Hippocampal formation (tissue), 2 donors: ENCODE measurements at regions not wholly inside any gene's neighbourhood (a gene's known extent, or its start where the extent isn't known, plus 50 kb on each side); places are given as distances from the start of the nearest gene placed in this dataset.
"Not testable (repeated sequence)": the region's sequence is repeated elsewhere in the genome, so short reads cannot be mapped to it uniquely, and the experiment has no call there.

Experiments used
- DNase-seq, 2 donors: peaks; one replicate each; lab custom pipeline; 2025; lab: John Stamatoyannopoulos, UW

DNA sequence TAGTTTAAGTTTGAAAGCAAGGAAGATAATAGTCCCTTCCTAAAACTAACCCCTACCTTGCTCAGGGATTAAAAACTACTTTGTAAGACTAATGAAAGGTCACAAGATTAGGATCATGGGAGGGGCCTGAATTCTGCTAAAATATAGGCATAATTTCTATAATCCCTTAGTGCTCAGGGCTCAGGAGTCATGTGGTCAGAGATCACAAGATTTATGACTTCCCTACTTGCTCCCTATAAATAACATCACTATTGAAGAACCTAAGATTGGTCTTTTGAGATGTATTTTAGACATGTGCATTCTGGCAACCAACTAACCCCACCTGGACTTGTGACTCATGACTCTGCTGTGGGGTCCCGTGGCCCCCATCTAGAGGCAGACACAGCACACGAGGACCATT, 81.1 kb downstream of the STMND1 start:
- DNase-seq = no peak

DNA sequence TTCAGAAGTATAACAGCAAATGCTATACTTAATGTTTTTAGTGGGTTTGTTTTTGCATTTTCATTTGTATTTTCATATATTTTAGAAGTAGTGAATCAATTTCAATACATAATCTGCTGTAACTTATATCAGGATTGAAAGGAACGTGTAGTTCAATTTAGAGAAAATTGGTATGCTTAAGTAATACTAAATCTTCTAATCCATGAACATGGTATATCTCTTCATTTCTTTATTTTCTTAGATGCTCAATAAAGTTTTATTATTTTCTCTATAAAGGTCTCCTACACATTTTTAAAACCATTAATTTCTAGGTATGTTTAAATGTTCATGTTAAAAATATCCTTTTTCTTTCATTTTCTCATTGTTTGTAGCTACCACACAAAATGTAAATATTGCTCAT, 85.1 kb downstream of the STMND1 start:
- no peak for DNase-seq

DNA sequence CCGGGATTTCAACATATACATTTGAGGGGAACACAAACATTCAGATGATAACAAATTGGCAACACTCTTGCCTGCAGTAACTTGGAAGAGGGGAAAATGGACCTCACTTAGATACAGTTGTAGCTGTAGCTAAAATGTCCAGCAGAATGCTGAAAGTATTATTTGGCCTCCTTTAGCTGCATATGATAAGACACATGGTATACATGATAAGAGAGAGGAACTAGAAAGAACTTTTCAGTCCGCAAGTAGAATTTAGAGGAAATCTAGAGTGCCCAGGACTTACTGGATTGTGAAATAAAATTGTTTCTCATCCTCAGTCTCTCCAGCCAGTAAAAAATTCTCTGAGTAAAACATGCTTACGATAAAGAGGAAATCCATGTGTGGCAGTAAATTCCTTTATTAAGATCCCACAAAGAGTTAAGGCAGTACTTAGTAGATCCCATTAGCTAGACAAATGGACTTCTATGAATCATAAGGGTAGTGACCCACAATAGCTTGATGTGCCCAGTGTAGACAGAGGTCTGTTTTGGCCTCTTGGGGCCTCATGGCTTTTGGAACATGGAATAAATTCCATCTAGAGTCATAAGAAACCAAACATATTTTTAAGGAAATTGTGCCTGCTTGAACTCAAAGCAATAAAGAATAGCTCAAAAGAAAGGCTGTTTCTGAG, 87.9 kb upstream of the RBM24 start:
- DNase-seq = no peak

DNA sequence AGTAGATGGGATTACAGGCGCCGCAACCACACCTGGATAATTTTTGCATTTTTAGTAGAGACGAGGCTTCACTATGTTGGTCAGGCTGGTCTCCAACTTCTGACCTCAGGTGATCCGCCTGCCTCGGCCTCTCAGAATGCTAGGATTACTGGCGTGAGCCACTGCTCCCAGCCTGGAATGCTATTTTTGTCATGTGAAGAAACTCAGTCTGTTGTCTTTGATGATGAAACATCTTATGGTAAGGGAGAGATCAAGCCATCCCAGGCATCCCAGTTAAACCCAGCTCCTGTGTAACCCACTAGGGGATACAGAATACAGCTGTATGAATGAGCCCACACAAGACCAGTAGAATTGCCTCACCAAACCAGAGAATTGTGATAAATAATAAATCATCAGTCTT, 83.6 kb upstream of the RBM24 start:
- DNase-seq = no peak

DNA sequence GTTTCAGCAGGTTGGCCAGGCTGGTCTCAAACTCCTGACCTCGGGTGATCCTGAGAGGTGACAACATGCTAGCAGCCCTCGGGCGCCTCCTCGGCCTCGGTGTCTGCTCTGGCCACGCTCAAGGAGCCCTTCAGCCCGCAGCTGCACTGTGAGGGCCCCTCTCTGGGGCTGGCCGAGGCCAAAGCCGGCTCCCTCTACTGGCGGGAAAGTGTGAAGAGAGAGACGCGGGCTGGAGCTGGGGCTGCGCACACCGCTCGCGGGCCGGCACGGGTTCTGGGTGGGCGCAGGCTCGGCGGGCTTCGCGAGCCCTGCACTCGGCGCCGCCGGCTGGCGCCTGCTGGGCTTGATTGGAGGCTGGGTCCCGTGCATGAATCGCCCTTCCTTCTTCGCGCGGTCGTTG, 80.8 kb upstream of the RBM24 start:
- no peak for DNase-seq

DNA sequence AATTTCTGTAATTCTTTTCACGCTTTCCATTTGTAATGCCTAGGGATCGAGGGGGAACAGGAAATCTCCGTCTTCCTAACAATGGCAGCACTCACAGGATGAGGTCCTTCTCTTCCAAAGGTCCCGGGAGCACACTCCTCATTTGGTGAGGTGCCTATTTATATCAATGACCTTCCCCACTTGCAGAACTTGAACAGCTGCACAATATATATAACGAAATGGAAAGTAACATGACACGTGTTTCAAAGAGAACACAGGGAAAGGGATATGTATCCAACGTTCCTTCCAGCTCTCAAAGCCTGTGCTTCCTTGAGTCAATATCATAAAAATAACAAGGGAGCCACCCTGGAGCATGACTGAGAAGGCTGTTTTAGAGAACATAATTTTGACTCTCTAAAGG, 78.6 kb upstream of the RBM24 start:
- DNase-seq = no peak

DNA sequence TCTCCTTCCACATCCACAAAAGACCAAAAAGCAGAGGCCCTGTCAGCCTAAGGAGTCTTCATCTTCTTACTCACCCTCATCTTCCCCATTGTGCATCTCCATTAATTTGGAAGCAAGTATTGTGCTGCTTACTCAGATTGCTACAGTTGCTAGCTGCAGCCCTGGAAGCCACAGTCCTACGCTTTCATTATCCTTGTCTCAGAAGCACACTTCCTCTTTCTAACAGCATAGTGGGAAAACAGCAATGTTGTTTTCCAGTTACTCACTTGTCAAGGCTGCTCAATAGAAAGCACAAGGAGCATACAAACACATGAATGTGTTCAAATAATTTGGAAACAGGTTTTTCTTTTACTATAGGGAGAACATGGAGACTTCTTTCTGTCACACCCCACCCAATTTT, 76.6 kb upstream of the RBM24 start:
- DNase-seq = no peak

DNA sequence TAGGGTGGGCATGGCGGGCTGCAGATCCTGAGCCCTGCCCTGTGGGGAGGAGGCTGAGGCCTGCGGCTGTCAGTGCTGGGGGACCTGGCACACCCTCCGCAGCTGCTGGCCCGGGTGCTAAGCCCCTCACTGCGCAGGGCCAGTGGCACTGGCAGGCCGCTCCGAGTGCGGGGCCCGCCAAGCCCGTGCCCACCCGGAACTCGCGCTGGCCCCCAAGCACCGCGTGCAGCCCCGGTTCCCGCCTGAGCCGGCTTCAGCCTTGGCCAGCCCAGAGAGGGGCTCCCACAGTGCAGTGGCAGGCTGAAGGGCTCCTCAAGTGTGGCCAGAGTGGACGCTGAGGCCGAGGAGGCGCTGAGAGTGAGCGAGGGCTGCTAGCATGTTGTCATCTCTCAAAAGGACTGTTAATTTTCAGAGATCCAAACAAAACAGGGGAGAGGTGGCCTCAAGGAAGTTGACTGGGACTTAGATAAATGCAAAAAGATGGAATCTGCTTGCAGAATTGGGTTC, 74.5 kb upstream of the RBM24 start:
- DNase-seq = no peak

DNA sequence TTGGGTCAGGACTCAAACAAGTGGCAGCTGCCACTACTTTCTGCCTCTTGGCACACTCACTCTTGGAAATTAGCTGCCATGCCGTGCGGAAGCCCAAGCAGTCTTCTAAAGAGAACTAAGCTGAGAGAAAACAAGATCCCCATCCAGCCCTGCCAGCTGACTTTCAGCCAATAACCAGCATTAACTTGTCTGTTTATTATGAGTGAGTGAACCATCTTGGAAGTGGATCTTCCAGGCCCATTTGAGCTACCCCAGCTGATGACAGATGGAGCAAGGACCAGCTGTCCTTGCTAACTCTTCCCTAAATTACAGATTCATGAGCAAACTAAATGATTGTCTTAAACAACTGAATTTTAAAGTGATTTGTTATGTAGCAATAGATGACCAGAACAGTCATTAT, 73.9 kb upstream of the RBM24 start:
- DNase-seq = no peak

DNA sequence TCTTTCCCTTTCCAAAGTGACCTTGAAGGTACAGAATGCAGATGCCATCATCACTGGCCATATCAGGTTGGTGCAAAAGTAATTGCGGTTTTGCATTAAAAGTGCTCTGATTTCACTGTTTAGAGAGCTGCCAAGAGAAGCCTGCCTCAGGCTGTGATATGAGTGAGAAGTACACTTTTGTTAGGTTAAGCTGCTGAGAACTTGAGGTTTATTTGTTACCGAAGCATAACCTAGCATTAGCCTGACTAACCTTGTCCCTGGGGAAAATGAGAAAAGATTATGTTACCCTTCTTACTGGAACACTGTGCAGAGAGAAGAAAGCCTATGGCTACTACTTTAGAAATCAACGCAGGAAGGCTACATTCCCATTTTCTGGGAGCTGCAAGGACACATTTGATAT, 70.5 kb upstream of the RBM24 start:
- DNase-seq = no peak

DNA sequence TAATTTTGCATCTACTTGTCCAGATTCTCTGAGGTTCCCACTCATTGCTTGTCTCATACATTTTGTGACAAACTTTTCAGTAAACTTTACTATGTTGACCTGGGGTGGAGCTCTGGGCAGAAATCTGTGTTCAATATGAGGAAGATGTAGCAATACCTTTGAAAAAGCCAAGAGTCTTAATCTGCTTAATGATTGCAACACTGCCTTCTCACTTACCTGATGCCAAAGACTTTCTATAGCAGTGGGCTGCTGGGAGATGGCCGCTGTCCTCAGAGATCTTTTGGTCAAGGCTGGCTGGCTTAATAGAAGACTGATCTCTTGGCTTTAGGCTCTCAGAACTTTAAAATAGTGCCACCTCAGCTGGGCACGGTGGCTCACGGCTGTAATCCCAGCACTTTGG, 70.1 kb upstream of the RBM24 start:
- DNase-seq = no peak

DNA sequence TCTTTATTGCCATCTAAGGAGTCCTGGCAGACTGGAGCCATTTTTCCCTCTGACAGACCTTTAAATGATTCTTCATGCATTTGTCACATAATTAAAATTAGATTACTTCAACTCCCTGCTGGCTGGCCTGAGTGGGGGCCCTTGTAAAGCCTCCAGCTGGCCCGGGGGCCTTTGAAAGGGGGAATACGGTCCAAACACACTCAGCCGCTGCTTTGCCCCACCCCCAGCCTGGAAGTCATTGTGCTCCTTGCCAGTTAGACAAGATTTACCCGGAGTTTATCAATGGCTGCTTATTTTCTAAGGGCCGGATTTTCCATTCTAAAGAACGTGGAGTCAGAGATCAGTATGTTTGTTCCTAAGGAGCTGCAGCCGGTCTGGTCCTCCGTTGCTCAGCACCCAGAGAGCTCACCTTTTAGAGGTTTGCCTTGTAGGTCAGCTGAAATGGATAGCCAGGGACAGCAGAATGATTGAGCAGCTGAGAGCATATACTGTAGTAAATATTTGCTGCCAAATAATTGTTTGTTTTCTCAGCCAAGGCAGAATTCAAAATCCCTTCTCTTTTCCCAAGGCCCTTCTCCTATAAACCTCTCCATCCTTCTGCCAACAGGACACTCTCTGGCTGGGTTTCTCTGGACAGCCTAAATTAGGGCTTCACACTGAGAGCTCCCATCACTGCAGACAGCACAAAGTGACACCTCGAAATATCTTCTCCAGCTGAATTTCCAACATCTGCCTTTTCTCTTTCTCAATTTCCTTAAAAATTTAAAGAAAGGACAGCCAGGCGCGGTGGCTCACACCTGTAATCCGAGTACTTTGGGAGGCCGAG, 68.4 kb upstream of the RBM24 start:
- DNase-seq = peak in 1 of 2 donors; percentile 2

DNA sequence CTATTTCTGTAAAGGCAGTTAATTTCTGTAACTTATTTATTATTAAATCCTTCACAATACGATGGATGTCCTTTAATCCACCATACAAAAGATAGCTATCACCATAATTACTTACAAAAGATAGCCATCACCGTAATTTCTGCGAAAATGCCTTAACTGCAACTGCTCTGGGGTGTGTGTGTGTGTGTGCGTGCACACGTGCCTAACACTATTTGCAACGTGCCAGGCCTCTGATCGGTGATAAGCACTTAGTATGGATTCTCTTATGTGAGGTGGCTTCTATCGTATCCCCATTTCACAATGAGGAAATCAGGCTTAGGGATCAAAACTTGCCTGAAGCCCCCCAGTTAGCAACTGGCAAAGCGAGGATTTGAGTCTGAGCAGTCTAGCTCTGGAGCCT, 67.1 kb upstream of the RBM24 start:
- DNase-seq = no peak

DNA sequence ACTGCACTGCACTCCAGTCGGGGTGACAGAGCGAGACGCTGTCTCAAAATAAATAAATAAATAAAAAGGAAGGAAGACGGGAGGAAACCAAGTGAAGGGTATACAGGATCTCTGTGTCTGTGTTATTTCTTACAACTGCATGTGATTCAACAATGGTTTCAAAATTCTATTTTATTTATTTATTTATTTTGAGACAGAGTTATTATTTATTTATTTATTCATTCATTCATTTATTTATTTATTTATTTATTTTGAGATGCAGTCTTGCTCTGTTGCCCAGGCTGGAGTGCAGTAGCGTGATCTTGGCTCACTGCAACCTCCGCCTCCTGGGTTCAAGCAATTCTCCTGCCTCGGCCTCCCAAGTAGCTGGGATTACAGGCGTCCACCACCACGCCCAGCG, 64.2 kb upstream of the RBM24 start:
- DNase-seq = not testable (repeated sequence)

DNA sequence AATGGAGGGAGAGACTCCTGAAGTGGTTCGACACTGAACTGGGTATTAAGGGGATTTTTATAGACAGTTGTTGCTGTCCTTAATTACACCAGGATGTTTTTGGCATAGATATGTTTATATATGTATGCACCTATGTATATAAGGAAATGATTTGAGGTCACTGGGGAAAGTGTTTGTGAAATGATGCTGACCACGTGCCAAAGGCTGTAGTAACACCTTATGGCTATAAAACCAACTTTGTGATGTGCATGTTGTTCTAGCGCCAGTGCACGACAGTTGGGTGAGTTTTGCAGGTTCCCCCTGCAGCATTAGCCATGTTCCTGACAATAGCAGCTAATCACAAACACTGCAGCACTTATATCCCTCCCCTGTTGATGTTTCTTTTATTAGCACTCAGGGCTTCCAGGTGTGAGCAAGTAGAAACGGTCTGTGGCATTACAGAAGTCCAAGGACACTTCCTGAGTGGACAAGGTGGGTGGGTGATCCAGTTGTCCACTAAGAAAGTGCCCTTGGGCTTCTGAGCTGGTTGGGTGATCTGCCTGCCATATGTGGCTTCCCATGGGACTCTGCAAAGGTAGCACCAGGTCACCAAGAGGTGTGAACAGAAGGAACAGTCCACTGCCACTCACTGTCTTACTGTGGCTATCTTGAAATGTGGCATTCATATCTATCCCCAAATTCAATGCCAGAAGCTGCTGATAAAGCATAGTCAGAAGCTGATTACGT, 63.0 kb upstream of the RBM24 start:
- DNase-seq = no peak

DNA sequence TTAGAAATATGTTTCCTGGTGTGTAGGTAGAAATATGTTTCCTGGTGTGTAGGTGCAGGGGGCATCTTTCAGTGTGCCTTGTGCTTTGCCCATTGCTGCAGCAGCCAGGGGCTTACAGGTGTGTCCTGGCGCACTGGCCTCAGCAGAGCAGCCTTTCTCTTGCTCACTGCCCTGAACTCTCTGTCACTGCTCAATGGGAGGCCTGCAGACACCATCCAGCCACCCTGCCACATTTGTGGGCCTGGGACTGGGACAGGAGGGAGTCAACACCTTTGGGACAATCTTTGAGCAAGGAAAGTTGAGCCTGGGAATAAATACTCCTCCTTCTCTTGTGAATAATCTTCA, 62.4 kb upstream of the RBM24 start:
- DNase-seq = no peak

DNA sequence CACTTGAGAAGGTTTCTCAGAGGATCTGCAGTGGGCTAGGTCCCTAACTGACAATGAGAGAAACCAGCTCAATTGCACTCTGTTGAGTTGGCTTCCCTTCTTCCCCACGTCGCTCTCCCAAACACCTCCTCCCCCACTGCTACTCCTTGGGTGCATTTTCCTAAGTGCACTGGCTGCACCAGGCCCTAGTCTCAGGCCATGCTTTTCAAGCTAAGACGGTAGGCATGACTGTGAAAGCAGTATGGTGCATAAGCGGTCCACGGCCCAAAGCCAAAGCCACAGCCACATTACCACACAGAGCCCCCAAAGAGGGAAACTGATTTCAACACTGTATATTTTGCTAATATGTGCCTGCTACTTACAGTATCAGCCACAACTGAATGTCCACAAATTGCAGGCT, 62.1 kb upstream of the RBM24 start:
- DNase-seq = no peak

DNA sequence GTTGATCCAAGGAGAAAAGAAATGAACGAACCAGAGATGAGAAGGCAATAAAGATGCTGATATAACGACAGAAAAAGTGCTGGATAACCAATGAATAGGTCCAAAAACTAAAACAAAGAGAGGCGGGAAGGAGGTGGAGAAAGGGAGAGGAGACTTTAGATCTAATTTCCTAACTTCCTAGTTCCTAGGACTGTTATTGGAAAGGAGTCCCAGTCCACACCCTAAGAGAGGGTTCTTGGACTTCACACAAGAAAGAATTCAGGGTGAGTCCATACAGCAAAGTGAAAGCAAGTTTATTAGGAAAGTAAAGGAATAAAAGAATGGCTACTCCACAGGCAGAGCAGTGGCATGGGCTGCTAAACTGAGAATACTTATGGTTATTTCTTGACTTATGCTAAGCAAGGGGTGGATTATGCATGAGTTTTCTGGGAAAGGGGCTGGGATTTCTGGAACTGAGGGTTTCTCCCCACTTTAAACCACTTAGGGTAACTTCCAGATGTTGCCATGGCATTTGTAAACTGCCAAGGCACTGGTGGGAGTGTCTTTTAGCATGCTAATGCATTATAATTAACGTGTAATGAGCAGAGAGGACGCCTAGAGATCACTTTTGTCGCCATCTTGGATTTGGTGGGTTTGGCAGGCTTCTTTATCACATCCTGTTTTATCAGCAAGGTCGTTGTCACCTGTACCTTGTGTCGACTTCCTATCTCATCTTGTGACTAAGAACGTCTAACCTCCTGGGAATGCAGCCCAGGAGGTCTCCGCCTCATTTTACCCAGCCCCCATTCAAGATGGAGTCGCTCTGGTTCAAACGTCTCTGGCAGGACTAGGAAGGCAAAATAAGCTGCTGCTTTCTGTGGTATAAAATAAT, 60.9 kb upstream of the RBM24 start:
- no peak for DNase-seq

DNA sequence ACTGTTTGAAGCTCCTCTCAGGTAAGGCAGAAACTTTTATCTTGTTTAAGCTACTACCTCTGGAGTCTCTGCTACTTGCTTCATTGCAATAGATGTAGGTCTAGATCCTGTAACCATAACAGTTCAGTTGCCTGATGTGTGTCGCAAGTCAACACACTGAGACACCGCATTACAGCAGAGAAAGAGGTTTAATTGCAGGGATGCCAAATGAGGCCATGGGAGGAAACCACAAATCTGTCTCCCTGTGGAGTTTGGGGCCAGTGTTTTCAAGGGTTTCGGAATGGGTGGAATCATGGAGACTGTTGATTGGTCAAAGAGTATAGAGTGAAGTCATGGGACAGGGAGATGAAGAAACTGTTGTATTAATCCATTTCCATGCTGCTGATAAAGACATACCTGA, 57.1 kb upstream of the RBM24 start:
- DNase-seq = no peak

DNA sequence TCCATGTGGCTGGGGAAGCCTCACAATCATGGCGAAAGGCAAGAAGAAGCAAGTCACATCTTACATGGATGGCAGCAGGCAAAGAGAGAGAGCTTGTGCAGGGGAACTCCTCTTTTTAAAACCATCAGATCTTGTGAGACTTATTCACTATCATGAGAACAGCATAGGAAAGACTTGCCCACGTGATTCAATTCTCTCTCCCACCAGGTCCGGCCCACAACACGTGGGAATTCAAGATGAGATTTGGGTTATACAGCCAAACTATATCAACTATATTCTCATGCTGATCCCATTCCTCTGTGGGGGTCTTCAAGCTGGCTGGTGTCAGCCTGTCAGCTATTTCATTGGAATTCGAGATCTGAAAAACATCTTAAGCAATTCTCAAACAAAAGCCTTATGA, 56.7 kb upstream of the RBM24 start:
- DNase-seq = not testable (repeated sequence)

DNA sequence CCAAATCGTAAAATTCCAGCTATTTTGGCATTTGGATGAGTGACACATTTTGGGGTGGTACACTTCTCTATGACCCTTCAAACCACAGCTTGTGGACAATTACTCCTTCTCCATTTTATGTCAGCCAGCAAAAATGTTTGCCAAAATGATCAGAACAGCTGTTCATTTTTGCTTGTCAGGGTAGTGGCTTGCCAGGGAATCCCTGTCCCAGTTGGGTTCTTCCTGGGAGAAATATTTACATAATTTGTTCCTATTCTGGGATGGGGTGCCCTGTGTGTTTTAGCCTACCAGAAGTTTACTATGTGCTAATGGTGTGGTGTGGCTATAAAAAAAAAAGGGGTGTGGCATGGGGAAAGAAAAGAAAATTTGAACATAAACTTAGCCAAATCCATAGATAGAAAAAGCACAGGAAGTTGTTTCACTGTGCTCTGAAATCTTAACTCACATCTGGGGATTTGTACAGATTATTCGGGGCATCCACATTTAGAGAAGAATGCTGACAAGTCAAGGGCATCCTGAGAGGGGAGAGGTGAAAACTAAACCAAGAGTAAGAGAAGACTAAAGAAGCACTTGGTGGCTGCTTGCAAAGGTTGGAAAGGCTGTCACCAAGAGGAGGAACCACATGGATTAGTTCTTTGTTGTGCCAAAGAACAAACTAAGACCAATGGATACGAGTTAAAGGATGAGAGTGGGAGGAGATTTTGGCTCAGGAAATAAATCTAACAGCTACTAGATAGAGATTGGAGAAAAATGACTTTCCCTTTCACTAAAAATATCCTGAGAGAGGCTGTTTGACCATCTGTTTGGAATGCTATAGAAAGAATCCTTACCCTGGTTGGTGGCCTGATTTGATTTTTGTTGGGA, 55.2 kb upstream of the RBM24 start:
- peak in 1 of 2 donors; percentile 47 for DNase-seq
